Hypothalamus (tissue), 51 donors: ENCODE measurements at regions not wholly inside any gene's neighbourhood (a gene's known extent, or its start where the extent isn't known, plus 50 kb on each side); places are given as distances from the start of the nearest gene placed in this dataset.
"Not testable (repeated sequence)": the region's sequence is repeated elsewhere in the genome, so short reads cannot be mapped to it uniquely, and the experiment has no call there.

Experiments
- DNase-seq, 51 donors: peaks; one replicate each; lab custom pipeline; 2025; lab: John Stamatoyannopoulos, UW

GRCh38 chr6:112574190-112574589 lies 227.1 kb downstream of the RFPL4B start:
- DNase-seq: no peak

DNA sequence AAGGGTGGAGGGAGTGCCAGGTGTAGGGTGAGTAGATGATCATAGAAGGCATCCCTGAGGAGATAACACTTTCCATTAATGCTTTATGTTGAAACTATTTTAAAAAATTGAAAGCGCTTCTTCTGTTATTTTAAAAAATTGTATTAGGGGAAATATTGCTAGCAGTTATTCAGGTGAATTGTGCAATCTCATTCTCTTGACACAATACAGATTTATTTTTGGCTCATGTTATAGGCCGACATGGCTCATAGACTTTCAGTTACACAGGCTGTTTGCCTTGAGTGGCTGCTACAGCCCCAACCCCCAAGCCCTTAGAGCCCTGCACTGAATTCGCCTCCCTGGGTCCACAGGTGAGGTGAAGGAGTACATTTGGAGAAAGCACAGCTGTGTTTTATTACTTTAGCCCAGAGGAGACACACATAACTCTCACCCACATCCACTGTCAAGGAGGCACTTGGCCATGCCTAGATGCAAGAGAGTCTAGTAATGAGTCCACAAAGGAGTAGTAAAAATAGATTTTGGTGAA lies 228.2 kb downstream of the RFPL4B start:
- DNase-seq: no peak

DNA sequence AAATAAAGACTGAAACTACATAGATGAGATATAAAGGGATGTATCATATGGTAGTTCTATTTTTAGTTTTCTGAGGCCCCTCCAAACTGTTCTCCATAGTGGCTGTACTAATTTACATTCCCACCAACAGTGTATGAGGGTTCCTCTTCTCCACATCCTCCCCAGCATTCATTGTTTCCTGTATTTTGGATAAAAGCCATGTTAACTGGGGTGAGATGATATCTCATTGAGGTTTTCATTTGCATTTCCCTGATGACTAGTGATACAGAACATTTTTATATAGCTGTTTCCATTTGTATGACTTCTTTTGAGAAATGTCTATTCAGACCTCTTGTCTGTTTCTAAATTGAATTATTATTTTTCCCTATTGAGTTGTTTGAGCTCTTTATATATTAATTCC lies 229.3 kb downstream of the RFPL4B start:
- DNase-seq: no peak

DNA sequence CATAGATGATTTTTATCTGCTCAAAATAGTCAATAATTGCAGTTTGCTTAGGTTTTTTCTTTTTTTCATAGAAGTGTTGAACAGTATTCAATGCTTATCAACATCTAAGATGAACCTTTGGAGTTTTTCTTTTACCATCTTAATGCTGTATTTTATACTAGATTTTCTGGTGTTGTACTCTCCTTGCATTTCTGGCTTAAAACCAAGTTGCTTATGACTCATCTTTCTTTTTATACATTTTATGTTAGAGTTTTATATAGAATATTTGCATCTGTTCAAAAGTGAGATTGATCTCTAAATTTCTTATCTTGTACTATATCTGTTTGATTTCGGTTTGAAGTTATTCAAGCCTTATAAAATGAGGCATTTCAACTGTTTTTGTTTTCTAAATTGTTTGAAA lies 232.5 kb downstream of the RFPL4B start:
- DNase-seq: no peak

GRCh38 chr6:112581015-112581414 lies 233.9 kb downstream of the RFPL4B start:
- DNase-seq: no peak

- DNase-seq: no peak
Observed at GRCh38 chr6:112590326-112590725, 243.2 kb downstream of the RFPL4B start.

- no peak for DNase-seq
Observed at GRCh38 chr6:112591329-112591728, 244.2 kb downstream of the RFPL4B start.

DNA sequence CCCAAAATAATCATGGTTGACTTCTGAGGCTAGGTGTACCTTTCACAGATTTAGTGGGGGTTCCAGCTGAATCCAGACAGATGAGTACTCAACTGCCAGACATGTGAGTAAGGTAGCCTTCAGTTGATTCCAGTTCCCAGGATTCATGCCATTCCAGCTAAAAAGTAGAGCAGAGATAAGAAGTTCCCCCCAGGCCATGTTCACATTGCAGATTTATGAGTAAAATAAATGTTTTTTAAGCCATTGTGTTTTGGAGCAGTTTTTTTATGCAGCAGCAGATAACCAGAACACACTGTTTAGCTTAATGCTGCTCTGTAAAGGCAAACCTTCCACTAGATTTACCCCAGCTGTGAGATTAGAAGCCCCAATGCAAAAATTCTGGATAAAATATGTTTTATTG lies 245.0 kb downstream of the RFPL4B start:
- no peak for DNase-seq

GRCh38 chr6:112594886-112595594 lies 247.9 kb downstream of the RFPL4B start:
- DNase-seq: no peak

DNA sequence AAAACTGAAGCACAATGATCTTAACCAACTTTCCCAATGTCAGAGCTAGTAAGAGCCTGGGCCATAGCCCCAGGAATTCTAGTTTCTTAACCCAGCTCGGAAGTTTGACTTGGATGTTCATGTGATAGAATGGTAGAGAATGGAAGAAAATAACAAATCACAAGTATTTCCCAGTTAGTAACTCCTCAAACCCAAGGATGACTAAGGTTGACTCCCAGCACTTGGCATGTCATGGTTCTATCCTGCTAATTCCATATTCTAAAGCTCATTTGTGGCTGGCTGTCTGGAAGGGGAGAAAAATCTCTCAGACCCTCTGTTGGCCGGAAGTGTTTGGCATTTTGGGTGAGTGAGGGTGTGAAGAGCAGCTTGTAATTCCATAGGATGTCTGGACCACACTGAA lies 248.7 kb downstream of the RFPL4B start:
- no peak for DNase-seq

DNA sequence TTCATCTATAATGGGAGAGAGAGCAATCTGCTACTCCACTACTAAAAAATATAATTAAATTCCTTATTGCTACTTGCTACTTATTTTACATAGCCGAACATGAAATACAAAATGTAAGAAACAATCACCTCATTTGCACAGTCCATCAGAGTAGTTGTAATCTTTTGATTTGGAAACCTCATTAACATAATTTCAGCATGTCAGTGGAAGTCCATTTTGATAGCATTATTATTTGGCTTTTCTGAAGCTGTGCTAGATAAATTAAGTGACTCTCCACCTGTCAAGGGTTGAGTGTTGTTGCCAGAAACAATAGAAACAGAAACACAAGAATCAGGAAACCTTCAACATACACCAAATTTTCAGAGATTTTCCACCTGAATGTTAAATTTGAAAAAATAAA lies 250.0 kb downstream of the RFPL4B start:
- DNase-seq: no peak

- DNase-seq: no peak
Observed at GRCh38 chr6:112600168-112600567, 253.0 kb downstream of the RFPL4B start.

DNA sequence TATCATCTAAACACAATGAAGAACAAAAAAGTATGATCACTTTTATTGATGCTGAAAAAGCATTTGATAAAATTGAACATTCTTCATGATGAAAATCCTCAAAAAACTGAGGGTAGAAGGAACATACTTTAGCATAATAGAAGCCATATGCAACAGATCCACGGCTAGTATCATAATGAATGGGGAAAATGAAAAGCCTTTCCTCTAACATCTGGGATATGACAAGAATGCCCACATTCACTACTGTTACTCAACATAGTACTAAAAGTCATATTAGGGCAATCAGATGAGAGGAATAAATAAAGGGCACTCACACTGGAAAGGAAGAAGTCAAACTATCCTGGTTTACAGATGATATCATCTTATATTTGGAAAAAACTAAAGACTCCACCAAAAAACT lies 256.6 kb downstream of the RFPL4B start:
- no peak for DNase-seq

GRCh38 chr6:112606656-112607435 lies 259.7 kb downstream of the RFPL4B start:
- DNase-seq: no peak

GRCh38 chr6:112608925-112609324 lies 261.8 kb downstream of the RFPL4B start:
- DNase-seq: not testable (repeated sequence)

- no peak for DNase-seq
Observed at GRCh38 chr6:112613410-112613809, 266.3 kb downstream of the RFPL4B start.

DNA sequence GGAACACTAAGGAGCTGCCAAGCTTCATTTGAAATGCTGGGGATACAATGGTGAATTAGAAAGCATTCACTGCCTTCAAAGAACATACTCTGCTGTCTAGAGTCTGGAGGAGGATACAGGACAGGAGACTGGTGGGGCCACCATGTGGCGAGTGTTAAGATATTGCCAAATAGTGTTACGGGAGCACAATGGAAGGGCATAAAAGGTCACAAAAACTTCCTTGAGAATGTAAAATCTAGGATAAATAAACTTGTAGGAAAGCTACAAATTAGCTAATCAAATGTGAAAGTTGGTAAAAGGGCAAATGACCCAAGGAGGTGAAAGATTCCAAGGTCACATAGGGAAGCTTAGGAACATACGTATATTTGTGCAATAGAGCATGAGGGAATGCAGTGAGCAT lies 271.7 kb downstream of the RFPL4B start:
- DNase-seq: peak in 8 of 51 donors; percentile 0 to 8 (median 2)

- no peak for DNase-seq
Observed at GRCh38 chr6:112620812-112621569, 273.9 kb downstream of the RFPL4B start.

GRCh38 chr6:112622036-112622435 lies 274.9 kb downstream of the RFPL4B start:
- no peak for DNase-seq

DNA sequence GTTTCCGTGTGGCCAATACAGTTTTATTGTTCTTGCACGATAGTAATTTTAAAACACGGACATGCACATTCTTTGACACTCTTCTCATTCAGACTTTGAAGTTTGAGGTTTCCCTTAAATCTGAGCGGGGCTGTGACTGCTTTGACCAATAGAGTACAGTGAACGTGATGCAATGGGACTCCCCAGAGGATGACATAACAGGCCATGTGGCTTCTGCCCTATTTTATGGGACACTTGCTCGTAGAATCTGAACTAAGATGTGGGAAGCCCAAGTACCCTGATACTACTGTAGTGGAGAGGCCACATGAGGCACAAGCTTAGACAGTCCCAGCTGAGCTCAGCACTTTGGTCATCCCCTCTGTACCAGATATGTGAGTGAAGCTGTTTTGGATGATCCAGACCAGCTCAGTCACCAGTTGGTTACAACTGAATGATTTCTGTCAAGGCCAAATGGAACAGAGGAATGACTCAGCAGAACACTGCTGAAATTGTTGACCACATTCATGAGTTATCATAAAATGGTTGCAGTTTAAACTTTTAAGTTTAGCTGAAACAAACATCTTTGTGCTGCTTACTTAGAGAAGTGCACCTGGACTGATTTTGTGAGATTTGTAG lies 279.4 kb downstream of the RFPL4B start:
- DNase-seq: no peak

GRCh38 chr6:112634376-112634775 lies 287.2 kb downstream of the RFPL4B start:
- no peak for DNase-seq
